Endothelial cell of umbilical vein (primary cell): ENCODE measurements at regions not wholly inside any gene's neighbourhood (a gene's known extent, or its start where the extent isn't known, plus 50 kb on each side); places are given as distances from the start of the nearest gene placed in this dataset.

Experiments used
- BruUV-seq: library from RNA; stranded (reverse); fragments of 400-500 nt; replicated peaks from 2 replicates; lab custom pipeline; 2021; lab: Mats Ljungman, UMichigan
- CTCF ChIA-PET: fragments of 300-600, 350-600 bp; sonication (Branson Sonifier 250); formaldehyde crosslinking; loops from one replicate; lab custom pipeline; 2021; ENCODE audit warnings: antibody characterized with exemption, inconsistent platforms; lab: Charles Lee
- POLR2A ChIA-PET: fragments of 300-600, 350-600 bp; sonication (Branson Sonifier 250); formaldehyde crosslinking; loops from one replicate; lab custom pipeline; 2021; ENCODE audit warnings: antibody characterized with exemption, inconsistent platforms; lab: Charles Lee
- DNase-seq: peaks from one replicate; pipeline ENCODE4 v3.0.0-alpha.2; 2011; ENCODE audit warnings: low read depth, low spot score
- FAIRE-seq: peaks from 2 replicates; lab custom pipeline; 2011; peaks lifted over from hg19 to GRCh38; lab: Jason Lieb, UNC
- H2AFZ ChIP-seq: 2 replicates; pipeline ENCODE4 v1.6.0; 2012; ENCODE audit warnings: low read depth, low read length, control low read depth, inconsistent platforms
- H3K27ac ChIP-seq: 2 replicates; pipeline ENCODE4 v1.5.1; 2011; ENCODE audit warnings: low read depth, mild to moderate bottlenecking, control low read depth, low read length, moderate library complexity; ENCODE audit not compliant: insufficient read depth
- H3K27me3 ChIP-seq, 2 experiments: 2 replicates each; pipeline versions ENCODE4 v1.6.0 to v1.6.1; 2011; ENCODE audit warnings: low read length in 2 of 2, mixed read lengths in 1 of 2; ENCODE audit not compliant: control insufficient read depth in 2 of 2, insufficient read depth in 2 of 2
- H3K36me3 ChIP-seq, 2 experiments: 2 replicates in 1 of 2; 3 replicates in 1 of 2; pipeline ENCODE4 v1.5.1; 2011; ENCODE audit warnings: low read length in 2 of 2, mild to moderate bottlenecking in 1 of 2, moderate library complexity in 1 of 2; ENCODE audit not compliant: control insufficient read depth in 2 of 2, insufficient read depth in 2 of 2; ENCODE audit errors: extremely low read depth in 1 of 2
- H3K4me1 ChIP-seq: 3 replicates; pipeline ENCODE4 v1.5.1; 2011; ENCODE audit warnings: mild to moderate bottlenecking, low read length; ENCODE audit not compliant: control insufficient read depth, insufficient read depth; ENCODE audit errors: extremely low read depth
- H3K4me2 ChIP-seq: 2 replicates; pipeline ENCODE4 v1.6.1; 2011; ENCODE audit warnings: low read length, control low read depth, mixed read lengths; ENCODE audit not compliant: insufficient read depth
- H3K4me3 ChIP-seq, 3 experiments: fragments of 200-600 bp in 1 of 3; sonication (generic), shearing (Covaris generic) in 1 of 3; replicated peaks in 1 of 3; 2 replicates each; pipeline ENCODE4 v1.5.1; 2011 to 2016; ENCODE audit warnings: control low read depth in 3 of 3, low read length in 3 of 3, mild to moderate bottlenecking in 2 of 3, inconsistent platforms in 1 of 3, low read depth in 1 of 3, moderate library complexity in 1 of 3; ENCODE audit not compliant: insufficient read depth in 1 of 3
- H3K79me2 ChIP-seq: 2 replicates; pipeline ENCODE4 v1.6.0; 2012; ENCODE audit warnings: low read length, inconsistent platforms; ENCODE audit not compliant: control insufficient read depth, insufficient read depth
- H3K9ac ChIP-seq: replicated peaks from 2 replicates; pipeline ENCODE3; 2011; ENCODE audit warnings: low read length, control low read depth; ENCODE audit not compliant: insufficient read depth; ENCODE audit errors: extremely low read depth
- H3K9me1 ChIP-seq: replicated peaks from 3 replicates; pipeline ENCODE4 v1.6.0; 2011; ENCODE audit warnings: mild to moderate bottlenecking, low read length; ENCODE audit not compliant: control insufficient read depth, insufficient read depth; ENCODE audit errors: extremely low read depth
- H3K9me3 ChIP-seq: replicated peaks from 2 replicates; pipeline ENCODE4 v1.5.1; 2012; ENCODE audit warnings: low read length, inconsistent platforms; ENCODE audit not compliant: control insufficient read depth, insufficient read depth
- H4K20me1 ChIP-seq: replicated peaks from 2 replicates; pipeline ENCODE3; 2011; ENCODE audit warnings: mild to moderate bottlenecking, low read length; ENCODE audit not compliant: control insufficient read depth, insufficient read depth; ENCODE audit errors: extremely low read depth
- CTCF ChIP-seq, 2 donors: IDR thresholded peaks; 1 replicate in 1 of 2; 2 replicates in 1 of 2; pipeline ENCODE4 v1.5.1; 2011; ENCODE audit warnings: low read length in 2 of 2, mild to moderate bottlenecking in 2 of 2, moderate library complexity in 2 of 2, control low read depth in 1 of 2, inconsistent platforms in 1 of 2, low read depth in 1 of 2; ENCODE audit not compliant: insufficient read depth in 1 of 2; ENCODE audit errors: extremely low read depth in 1 of 2
- EZH2 ChIP-seq: IDR thresholded peaks from 2 replicates; pipeline ENCODE4 v1.6.1; 2012; ENCODE audit warnings: borderline replicate concordance, low read depth, mild to moderate bottlenecking, moderate library complexity, low read length, inconsistent platforms; ENCODE audit not compliant: severe bottlenecking
- FOS ChIP-seq: IDR thresholded peaks from 2 replicates; pipeline ENCODE4 v1.6.1; 2011; ENCODE audit warnings: mild to moderate bottlenecking, low read length, moderate library complexity, borderline replicate concordance; ENCODE audit not compliant: insufficient read depth
- GATA2 ChIP-seq: IDR thresholded peaks from 2 replicates; pipeline ENCODE4 v1.7.0; 2011; ENCODE audit warnings: low read depth, mild to moderate bottlenecking, moderate library complexity, mixed read lengths, low read length; ENCODE audit not compliant: insufficient read length, insufficient read depth
- JUN ChIP-seq: IDR thresholded peaks from 2 replicates; pipeline ENCODE4 v1.6.1; 2011; ENCODE audit warnings: borderline replicate concordance, low read depth; ENCODE audit not compliant: insufficient read length, insufficient read depth
- MAX ChIP-seq: IDR thresholded peaks from 2 replicates; pipeline ENCODE4 v1.6.1; 2011; ENCODE audit not compliant: insufficient read depth, insufficient read length
- MYC ChIP-seq: IDR thresholded peaks from one replicate; pipeline ENCODE4 v1.6.1; 2011; ENCODE audit warnings: mild to moderate bottlenecking, low read depth, low read length
- dilution Hi-C: fragments of 300-500 bp; cut with MboI; formaldehyde crosslinking; loops from one replicate; pipeline ENCODE4 v1.15.0; 2019; ENCODE audit warnings: low sequenced_read_pairs; ENCODE audit not compliant: extremely low pct_ligation_motif_present
- intact Hi-C: fragments of 100-400 bp; cut with micrococcal nuclease; formaldehyde crosslinking; loops from one replicate; pipeline ENCODE4 v1.10.0; 2022

- dilution Hi-C loops, result no loop called here
- no peak for TF ChIP-seq MAX
- no peak for TF ChIP-seq FOS
- no peak for TF ChIP-seq CTCF (IDR thresholded peaks at IDR 0.05; ENCODE audit: extremely low read depth in 1 of 2, insufficient read depth in 1 of 2, low read depth in 1 of 2, low read length in 2 of 2)
- no peak for TF ChIP-seq JUN
- TF ChIP-seq GATA2, result no peak
- TF ChIP-seq MYC, result no peak
These were observed 422.5 kb upstream of the FSTL5 start for GRCh38 chr4:162586266-162586665.

GRCh38 chr4:162582180-162582579, 418.4 kb upstream of the FSTL5 start:
- no TSS peak for BruUV-seq
- Histone ChIP-seq H3K9me3 (peaks cover 2% of the 10 kb centered on the region), H4K20me1 (no peaks in the 10 kb centered on the region), H3K9ac (no peak overlapping the region), H3K36me3 (no peaks in the 10 kb centered on the region), H3K4me3 (no peak overlapping the region), H3K9me1 (no peaks in the 10 kb centered on the region), H3K27me3 (no peaks in the 10 kb centered on the region), H2AFZ (no peak overlapping the region), H3K4me2 (no peak overlapping the region), H3K79me2 (no peaks in the 10 kb centered on the region), H3K27ac (no peak overlapping the region), H3K4me1 (no peaks in the 10 kb centered on the region)
- POLR2A ChIA-PET, result no interaction called here
- dilution Hi-C loops, result no loop called here
- CTCF ChIA-PET, result no interaction called here
- no peak for DNase-seq
- TF ChIP-seq MYC (no peak), MAX (no peak), EZH2 (no peak), CTCF (IDR thresholded peaks at IDR 0.05; ENCODE audit: extremely low read depth in 1 of 2, insufficient read depth in 1 of 2, low read depth in 1 of 2, low read length in 2 of 2) (no peak)
- intact Hi-C loops, result no loop called here
- no peak for FAIRE-seq

More at GRCh38 chr4:162586266-162586665, 422.5 kb upstream of the FSTL5 start:
- no peaks in the 10 kb centered on the region for H3K36me3 ChIP-seq
- ChIA-PET CTCF (no interaction called here), POLR2A (no interaction called here)
- no peaks in the 10 kb centered on the region for H3K4me1 ChIP-seq
- DNase-seq, result no peak
- no peaks in the 10 kb centered on the region for H3K27me3 ChIP-seq
- no peak overlapping the region for H3K4me2 ChIP-seq
- no peak overlapping the region for H3K4me3 ChIP-seq
- H3K79me2 ChIP-seq, result no peaks in the 10 kb centered on the region
- no peak overlapping the region for H3K27ac ChIP-seq
- no peak for FAIRE-seq
- H3K9ac ChIP-seq, result no peak overlapping the region
- intact Hi-C loops, result no loop called here
- no peak overlapping the region for H2AFZ ChIP-seq
- H3K9me1 ChIP-seq, result no peaks in the 10 kb centered on the region
- H3K9me3 ChIP-seq, result no peaks in the 10 kb centered on the region
- BruUV-seq, result no TSS peak
- no peaks in the 10 kb centered on the region for H4K20me1 ChIP-seq
